ENCODE measurements at regions not wholly inside any gene's neighbourhood (a gene's known extent, or its start where the extent isn't known, plus 50 kb on each side); places are given as distances from the start of the nearest gene placed in this dataset.

DNA sequence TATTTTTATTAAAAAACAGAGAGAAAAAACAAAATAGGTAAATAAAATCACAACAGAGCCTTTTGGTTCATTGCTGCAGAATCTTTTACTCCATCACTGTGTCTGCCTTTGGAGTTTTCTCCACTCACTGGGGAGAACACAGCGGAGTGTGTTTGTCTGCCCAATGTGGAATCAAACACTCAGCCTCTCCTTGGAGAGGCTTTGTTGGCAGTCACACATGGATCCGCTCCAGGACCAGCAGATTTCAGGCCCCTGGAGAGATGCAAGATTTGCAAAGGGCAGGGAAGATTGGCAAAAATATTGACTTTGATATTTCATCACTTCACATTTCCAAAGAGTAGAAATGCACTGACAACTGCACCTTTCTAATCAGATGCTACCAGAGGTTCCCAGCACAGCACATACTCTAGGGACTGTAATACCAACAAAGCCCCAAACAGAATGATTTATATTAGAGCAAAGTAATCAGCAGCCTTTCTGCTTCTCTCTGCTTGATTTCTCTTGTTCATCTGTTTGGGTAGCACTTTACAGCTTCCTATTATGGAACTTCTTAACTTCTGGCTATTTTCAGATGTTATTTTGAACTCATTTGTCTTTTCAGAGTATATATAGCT, 1898.8 kb upstream of the PIK3C3 start:
- TF ChIP-seq, protein P1, sequence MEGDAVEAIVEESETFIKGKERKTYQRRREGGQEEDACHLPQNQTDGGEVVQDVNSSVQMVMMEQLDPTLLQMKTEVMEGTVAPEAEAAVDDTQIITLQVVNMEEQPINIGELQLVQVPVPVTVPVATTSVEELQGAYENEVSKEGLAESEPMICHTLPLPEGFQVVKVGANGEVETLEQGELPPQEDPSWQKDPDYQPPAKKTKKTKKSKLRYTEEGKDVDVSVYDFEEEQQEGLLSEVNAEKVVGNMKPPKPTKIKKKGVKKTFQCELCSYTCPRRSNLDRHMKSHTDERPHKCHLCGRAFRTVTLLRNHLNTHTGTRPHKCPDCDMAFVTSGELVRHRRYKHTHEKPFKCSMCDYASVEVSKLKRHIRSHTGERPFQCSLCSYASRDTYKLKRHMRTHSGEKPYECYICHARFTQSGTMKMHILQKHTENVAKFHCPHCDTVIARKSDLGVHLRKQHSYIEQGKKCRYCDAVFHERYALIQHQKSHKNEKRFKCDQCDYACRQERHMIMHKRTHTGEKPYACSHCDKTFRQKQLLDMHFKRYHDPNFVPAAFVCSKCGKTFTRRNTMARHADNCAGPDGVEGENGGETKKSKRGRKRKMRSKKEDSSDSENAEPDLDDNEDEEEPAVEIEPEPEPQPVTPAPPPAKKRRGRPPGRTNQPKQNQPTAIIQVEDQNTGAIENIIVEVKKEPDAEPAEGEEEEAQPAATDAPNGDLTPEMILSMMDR (IDR thresholded peaks at IDR 0.05; ENCODE audit: insufficient read depth, low read depth, low read length): no peak
- no peak for TF ChIP-seq EZH2 (IDR thresholded peaks at IDR 0.05; ENCODE audit: insufficient read depth, low read length)
